NCI-H526 treated with DMSO at 0.1 percent for 48 hours (cell line): ENCODE measurements at regions not wholly inside any gene's neighbourhood (a gene's known extent, or its start where the extent isn't known, plus 50 kb on each side); places are given as distances from the start of the nearest gene placed in this dataset.
A peak's percentile ranks its signal among the peaks of the same experiment; 100 is the strongest.

Experiments
- DNase-seq: peaks from one replicate; lab custom pipeline; 2025; lab: John Stamatoyannopoulos, UW

DNA sequence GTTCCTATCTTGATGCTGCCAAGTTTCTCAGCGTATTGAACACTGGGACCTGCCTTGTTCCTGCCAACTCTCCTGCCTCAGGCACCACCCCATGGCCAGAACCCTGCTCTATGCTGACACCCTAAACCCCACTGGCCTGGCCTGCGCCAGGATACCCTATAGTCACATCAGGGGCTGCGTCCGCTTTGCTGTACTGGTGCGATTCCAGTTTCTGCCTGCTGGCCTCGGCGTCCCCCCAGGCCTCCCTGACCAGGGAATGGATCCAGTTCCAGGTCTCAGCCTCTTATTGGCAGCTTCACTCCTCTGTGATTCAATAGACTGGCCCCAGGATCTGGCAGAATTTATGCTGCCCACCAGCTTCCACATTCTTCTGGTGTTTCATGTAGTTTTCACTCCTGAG, 55.0 kb downstream of the GPR6 start:
- no peak for DNase-seq

DNA sequence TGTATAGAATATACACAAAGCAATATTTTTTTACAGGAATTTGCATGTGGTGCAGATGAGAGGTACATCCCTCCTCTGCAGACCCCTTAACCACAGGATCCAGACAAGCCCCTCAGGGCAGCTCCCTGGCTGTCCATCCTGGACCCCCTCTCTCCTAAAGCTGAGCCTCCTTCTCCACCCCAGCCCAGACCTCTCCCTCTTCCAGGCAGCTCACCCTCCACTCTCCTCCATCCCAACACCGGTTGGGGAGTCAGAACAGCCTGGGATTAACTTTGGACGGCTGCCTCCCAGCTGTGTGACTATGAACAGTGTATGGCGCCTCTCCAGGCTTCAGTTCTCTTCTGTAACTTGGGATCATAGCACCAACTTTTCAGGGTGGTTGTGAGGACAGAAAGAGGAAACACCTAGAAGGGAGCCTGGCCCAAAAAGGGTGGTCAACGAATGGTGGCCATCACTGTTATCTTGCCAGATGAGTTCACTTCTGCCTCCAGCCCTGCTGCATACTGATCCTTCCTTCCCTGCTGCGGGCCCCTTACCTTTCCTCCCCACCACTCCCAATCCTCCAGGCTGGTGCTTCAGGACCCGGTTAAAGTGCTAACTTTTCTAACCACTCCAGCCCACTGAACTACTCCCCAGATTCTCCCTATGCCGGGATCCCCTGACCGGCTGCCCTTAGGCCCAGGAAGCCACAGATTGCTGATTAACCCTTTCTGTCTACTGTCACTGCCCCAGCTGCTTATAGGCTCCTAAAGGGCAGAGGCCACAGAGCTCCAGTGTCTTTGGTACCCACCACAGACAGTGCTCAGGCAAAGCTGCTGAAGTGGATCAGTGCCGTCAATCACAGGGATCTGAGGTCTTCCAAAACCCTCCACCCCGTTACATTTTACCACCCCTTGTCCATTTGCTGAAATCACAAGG, 55.9 kb downstream of the GPR6 start:
- no peak for DNase-seq

DNA sequence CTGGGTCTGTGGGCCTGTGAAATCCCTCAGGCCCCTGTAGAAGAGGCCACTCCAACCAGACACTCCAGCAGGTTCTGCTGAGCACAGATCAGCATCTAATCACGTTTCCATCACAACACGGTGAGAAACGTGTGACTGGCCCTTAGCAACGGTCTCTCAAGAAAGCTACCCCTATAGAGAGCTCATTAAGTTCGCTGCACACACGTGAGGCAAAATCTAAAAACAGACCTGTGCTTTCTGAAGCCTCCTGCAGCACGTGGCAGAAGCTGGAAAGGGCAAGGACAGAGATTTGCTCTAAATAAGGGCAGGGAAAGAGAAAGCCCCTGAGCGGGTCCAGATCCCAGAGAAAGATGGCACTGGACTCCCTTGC, 56.5 kb downstream of the GPR6 start:
- no peak for DNase-seq

DNA sequence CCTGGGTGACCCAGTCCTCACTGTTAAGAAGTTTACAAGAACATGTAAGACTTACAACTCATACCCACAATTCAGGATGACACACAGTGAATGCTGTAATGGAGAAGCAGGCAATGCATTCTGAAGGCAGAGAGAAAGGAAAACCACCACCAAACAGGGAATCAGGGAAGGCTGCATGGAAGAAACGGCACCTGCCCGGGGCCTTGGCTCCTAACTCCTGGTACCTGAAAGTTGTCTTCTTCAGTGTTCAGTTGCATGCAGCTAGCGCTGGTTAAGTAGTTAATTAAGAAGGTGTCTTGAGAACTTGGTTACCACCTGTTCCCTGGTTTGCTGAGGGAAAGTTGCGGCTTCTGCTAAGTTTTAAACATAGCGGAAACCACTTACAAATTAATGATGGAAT, 57.2 kb downstream of the GPR6 start:
- DNase-seq: no peak

DNA sequence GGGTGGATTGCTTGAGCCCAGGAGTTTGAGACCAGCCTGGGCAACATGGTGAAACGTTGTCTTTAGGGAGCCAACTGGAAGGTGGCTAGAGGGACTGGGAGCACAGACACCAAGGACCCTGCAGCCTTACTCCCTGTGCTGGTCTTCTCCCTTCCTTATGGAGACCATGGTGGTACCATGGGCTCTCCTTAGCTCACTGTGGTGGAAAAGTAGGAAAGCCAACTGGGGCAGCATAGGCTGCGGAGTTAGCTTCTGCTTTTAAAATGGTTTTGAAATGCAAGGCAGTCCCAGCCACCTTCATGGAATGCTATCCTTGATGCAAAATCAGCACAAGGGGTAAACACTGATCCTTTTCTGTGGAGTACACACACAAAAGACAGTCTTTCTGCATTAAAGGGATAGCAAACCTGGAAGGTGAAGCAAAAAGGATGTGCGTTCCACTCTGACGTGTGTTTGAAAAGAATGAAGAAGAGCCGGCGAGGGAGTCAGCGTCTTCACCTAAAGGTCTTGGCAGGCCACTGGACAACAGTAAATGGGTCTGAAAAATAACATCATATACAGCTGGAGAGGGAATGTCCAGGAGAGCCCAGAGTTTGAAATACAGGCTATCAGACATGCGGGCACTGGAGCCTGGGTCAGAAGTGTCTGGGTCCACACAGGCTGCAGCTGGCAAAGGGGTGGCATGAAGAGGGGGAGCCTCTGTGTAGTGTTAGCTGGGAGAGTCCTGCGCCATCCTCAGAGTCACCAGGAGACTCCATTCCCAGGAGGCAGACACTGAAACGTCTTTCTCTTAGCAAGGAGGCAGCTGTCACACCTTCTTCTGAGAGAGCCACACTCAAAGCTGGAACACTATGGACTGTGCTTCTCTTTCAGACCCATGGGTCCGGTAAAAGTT, 58.5 kb downstream of the GPR6 start:
- no peak for DNase-seq

DNA sequence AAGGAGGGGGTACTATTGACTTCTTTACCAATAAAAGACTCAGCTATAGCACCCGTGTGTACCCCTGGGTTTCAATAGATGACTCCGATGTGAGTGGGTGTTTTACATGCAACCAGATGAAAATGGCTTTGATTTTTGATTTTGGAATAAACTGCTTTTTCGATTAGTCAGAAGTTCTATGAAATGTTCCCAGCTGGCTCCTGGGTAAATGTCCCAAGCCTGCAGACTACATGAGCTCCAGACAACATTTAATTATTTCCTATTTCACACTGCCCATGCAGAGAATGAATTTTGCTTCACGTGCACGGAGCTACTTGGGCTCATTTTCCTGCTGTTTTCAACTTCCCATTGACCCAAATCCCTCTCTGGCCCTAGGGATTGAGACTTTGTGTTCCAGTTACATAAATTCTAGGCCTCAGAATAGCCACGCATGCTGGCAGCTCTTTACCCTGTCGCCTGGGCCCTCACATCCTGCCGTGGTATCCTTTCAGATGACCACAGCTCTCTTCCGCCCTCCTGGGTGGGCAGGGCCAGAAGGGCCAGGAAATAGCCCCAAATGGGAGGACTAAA, 59.7 kb downstream of the GPR6 start:
- no peak for DNase-seq

DNA sequence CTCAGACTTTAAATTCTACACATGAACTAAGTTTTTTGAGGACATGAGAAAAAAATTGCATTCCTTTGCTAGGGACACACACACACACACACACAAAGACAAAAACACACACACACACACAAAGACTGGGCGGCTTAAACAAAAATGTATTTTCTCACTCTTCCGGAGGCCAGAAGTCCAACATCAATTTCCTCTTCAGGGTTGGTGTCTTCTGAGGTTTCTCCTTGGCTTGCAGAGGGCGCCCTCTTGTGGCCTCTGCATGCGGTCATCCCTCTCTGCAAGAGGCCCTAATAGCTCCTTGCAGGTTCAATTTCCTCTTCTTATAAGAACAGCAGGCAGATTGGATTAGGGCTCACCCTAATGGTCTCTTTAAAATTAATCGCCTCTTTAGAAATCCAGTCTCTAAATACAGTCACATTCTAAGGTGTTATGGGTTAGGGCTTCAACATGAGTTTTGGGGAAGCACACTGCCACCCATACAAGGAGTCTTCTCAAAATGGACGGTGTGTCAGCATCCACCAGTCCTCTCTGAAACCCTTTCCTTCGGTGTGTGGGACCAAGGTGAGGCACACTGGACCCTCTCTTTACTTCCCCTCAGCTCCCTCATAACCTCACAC, 61.4 kb downstream of the GPR6 start:
- peak; percentile 78 for DNase-seq

DNA sequence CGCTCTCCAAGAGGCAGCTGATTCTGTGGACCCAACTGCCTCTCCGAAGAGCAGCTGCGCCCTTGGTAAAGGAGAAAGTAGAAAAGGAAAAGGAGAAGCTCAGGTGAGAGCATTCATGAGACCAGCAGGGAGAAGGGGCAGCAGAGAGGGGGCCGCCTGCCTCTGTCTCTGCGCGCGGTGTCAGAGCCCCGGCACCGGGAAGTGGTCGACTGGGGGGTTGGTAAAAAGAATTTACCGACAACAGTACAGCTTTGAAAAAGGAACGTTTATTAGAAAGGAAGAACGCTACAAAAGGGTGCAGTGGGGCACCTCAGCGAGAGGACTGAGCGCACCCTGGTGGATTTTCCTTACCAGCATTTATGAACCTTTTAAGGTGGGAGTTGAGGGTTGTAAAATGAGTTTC, 61.9 kb downstream of the GPR6 start:
- DNase-seq: peak; percentile 74

DNA sequence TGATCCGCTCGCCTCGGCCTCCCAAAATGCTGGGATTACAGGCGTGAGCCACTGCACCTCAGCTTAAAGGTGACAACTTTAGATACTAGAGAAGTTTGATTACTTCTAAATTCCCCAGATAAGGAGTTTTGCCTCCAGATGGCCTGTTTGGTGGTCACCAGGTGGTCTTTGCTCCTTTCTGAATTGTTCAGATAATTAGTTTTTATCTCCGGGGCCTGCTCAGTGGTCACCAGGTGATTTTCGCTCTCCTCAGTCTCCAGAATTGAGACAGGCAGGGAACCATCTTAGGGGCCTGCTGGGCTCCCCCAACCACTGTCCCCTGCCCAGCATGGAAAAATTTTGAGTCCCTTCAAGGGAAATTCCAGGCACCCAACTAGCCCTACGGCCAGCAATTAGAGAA, 62.6 kb downstream of the GPR6 start:
- no peak for DNase-seq

DNA sequence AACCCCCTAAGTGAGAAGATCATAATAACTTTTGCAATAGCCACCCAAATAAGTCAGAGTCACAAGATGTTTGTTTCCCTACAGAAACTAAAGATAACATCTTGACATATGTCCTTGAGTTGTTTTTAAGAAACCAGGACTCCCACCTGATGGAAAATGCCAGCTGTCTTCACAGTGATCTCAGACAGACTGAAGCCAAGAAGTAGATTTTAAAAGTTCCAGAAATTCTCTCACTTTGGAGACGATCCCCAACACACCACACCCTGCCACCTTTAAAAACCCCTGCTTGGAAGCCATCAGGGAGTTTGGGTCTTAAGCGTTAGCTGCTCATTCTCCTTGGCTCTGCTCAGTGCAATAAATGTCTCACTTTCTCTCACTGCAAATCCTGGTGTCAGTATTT, 63.0 kb downstream of the GPR6 start:
- DNase-seq: no peak

DNA sequence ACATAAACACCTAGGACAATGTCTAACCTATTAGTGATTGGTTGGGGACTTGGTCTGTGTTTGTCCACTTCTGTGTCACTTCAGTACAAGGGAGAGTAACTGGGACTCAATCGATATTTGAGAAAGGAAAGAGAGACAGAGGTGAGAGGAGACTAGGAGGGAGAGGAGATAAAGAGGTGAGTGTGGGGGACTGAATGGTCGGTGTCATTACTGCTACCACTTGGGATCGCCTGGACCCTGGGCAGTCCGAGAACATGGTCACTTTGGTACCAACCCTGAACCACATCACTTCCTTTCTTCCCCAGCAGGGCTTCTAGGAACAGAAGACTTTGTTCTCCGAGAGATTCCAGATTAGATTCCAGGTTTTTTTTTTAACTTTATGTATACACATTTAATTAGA, 63.7 kb downstream of the GPR6 start:
- no peak for DNase-seq

DNA sequence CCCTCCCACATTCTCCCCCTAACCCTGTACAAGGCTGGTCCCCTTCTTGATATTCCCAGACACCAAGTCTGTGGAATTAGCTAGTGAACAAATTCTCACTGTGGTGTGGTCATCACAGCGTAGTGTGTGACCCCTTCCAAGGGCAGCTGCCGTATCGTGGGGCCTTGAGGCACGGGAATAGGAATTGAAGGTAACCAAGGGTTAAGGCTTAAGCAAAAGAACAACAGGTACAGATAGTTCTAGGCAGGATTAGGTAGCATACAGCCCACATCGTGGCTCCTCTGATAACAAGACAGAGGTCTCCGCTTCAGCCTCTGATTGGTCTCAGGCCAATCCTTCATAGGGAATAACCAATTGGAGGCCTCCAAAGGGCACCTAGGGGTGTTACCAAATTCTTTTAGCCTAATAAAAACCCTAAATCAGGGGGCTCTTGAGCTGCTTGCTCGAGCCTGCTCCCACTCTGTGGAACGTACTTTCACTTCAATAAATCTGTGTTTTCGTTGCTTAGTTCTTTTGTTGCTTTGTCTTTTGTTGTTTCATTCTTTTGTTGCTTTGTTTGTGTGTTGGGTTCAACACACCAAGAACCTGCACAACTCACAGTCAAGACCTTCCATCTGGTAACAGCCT, 64.7 kb downstream of the GPR6 start:
- DNase-seq: no peak

DNA sequence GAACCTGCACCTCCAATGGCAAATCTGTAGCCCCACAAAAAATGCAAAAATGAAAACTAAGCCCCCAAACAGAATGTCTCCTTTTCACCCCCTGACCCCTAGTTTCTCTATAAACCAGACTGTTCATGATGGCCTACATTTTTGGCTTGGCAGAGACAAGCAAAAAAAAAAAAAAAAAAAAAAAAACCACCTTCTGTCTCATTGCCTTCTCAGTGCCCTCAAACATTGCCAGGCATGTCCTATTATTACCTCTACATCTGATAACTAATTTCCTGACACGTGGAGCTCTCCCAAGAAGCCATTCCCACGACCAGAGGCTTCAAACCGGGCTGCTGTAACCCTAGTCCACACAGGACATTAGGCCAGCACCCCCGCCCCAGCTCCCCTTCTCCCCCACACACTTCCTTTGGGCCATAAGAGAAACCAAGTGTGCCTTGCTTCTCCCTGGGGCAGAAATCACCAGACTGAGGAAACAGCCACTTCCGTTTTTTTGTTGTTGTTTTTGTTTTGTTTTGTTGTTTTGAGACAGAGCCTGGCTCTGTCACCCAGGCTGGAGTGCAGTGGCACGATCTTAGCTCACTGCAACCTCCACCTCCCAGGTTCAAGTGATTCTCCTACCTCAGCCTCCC, 65.4 kb downstream of the GPR6 start:
- DNase-seq: no peak

DNA sequence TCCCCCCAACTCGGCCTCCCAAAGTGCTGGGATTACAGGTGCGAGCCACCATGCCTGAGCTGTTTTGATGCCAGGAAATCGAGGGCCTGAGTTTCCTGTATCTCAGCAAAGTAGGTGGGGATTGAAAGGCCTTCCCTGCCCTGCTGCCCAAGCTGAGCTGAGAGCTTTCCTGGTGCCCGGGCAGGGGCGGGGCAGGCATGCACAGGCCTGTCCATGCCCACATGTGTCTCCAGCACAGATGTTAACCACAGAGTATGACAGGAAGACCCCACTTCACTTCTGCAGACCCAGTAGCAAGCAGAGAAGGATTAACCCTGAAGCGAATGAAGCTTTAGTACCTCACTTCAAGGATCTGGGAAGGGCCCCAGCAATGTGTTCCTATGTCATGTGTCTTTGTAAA, 66.0 kb downstream of the GPR6 start:
- DNase-seq: no peak

DNA sequence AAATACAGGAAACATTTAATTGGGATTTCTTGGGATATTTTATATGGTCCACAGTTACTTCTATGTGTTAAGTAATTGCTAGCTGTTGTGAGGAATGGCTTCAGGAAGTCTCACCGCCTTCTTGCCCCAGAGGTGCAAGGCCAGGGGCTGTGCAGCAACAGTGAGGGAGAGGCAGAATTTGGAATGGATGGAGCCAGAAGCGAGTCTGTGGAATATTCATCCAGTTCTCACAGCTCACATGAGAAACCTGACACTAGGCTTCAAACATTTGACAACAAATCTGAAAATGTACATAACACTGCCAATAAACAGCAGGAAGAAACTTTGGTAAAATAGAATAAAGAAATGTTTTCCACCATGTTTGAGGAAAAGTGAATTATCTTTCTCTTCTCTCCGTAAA, 66.5 kb downstream of the GPR6 start:
- DNase-seq: no peak

DNA sequence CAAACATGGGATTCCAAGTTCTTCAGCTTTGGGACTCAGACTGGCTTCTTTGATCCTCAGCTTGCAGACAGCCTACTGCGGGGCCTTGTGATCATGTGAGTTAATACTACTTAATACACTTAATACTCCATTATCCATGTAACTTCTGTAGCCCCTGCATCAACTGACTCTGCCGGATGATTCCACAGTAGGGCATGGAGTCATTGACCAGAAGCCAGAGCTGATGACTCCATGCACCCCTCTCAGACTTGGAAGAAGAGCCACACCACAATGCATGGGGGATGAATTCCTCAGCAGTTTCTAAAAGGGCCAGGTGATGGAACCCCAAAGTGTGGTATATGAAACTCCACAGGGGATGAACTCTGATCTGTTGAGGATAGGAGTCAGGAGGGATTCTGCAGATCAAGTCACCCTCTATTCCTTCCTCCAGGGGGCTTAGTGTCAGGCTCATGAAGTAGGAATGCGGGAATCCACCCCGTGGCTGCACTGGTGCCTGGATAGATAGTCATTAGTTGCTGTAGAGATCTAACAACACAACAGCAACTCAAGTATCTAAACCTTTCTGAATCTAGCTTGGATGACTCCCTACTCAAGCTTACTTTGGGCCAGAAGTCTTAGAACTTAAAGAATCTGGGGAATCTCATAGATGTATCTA, 70.2 kb downstream of the GPR6 start:
- DNase-seq: no peak

DNA sequence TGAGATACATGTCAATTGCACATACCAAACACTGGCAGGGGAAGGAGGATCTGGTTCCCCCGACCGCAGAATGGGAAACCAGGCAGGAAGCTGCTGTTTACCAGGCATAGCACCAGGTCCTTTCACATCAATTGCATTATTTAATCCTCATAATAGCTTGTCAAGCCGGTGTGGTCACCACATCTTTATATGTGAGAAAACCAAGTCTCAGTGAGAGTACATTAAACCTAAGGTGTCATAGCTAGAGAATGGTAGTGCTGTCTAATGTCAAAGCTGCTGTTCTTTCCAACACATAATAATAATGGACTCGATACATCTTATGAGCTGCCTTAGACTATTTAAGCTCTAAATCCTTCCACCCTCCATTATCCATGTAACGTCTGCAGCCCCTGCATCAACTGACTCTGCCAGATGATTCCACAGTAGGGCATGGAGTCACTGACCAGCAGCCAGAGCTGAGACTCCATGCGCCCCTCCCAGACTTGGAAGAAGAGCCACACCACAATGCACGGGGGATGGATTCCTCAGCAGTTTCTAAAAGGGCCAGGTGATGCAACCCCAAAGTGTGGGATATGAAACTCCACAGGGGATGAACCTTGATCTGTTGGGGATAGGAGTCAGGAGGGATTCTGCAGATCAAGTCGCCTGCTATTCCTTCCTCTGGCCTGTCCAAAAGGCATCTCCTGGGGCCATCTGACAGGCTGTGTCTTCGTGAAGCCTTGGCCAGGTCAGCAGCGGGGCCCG, 71.8 kb downstream of the GPR6 start:
- no peak for DNase-seq
